ENCODE measurements at regions not wholly inside any gene's neighbourhood (a gene's known extent, or its start where the extent isn't known, plus 50 kb on each side); places are given as distances from the start of the nearest gene placed in this dataset.

DNA sequence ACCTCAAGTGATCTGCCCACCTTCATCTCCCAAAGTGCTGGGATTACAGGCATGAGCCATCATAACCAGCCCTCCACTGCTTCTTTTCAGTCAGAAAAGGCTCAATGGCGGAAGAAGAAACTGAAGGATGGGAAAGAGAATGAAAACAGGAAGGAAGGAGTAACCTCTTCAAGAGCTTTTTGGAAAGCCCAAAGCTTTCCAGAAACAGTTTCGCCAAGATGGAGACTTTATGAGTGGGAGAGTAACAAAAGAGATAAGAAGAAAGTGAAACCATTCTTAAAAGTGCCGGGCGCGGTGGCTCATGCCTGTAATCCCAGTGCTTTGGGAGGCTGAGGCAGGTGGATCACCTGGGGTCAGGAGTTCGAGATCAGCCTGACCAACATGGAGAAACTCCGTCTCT is 62.7 kb upstream of the NBL1 start:
- Histone ChIP-seq H2BK5ac (ENCODE audit: low read depth, low read length) (no peak overlapping the region), H2AK5ac (ENCODE audit: low read depth, low read length) (no peak overlapping the region), H3K4ac (replicated peaks; ENCODE audit: insufficient read length, low read depth, low read length) (no peak overlapping the region), H4K20me1 (replicated peaks in 1 of 2; ENCODE audit: control insufficient read depth in 1 of 2, insufficient read depth in 2 of 2, low read length in 2 of 2) (no peaks in the 10 kb centered on the region), H2BK20ac (ENCODE audit: low read length) (no peak overlapping the region), H3K56ac (replicated peaks; ENCODE audit: insufficient read length, low read depth, low read length) (no peak overlapping the region), H3K9me3 (ENCODE audit: insufficient read depth in 2 of 2, low read depth in 1 of 2, low read length in 1 of 2) (no peaks in the 10 kb centered on the region), H4K5ac (ENCODE audit: insufficient read length, low read depth, low read length) (no peak overlapping the region), H2BK15ac (ENCODE audit: low read length) (no peak overlapping the region), H3K18ac (ENCODE audit: extremely low read depth, low read length) (no peak overlapping the region), H3K79me1 (ENCODE audit: low read depth, low read length) (no peaks in the 10 kb centered on the region), H3K23ac (ENCODE audit: insufficient read length) (no peak overlapping the region), H3K4me3 (ENCODE audit: extremely low read depth in 1 of 4, insufficient read depth in 2 of 4, low read depth in 3 of 4, low read length in 4 of 4) (no peak overlapping the region), H3K4me1 (replicated peaks in 1 of 4; ENCODE audit: control insufficient read depth in 3 of 4, insufficient read depth in 4 of 4, low read length in 3 of 4) (no peaks in the 10 kb centered on the region), H3K36me3 (ENCODE audit: control insufficient read depth in 2 of 4, insufficient read depth in 4 of 4, low read length in 3 of 4) (no peaks in the 10 kb centered on the region), H2BK12ac (ENCODE audit: low read depth, low read length) (no peak overlapping the region), H2BK120ac (replicated peaks; ENCODE audit: low read depth, low read length) (no peak overlapping the region), H3K4me2 (ENCODE audit: insufficient read depth in 1 of 2, low read depth in 2 of 2, low read length in 2 of 2) (no peak overlapping the region), H4K8ac (ENCODE audit: extremely low read depth, insufficient read depth, low read length) (no peak overlapping the region), H3K14ac (ENCODE audit: insufficient read length) (no peak overlapping the region), H3K79me2 (ENCODE audit: control insufficient read depth in 1 of 2, insufficient read depth in 2 of 2, low read length in 2 of 2) (no peaks in the 10 kb centered on the region), H2AFZ (ENCODE audit: low read length) (no peak overlapping the region), H3K27ac (ENCODE audit: low read depth, low read length) (no peak overlapping the region), H4K91ac (replicated peaks; ENCODE audit: insufficient read length, low read length) (no peak overlapping the region), H3K9ac (replicated peaks in 1 of 4; ENCODE audit: extremely low read depth in 1 of 4, low read depth in 3 of 4, low read length in 3 of 4) (no peak overlapping the region), H3K27me3 (replicated peaks in 1 of 4; ENCODE audit: control insufficient read depth in 3 of 4, extremely low read depth in 1 of 4, insufficient read depth in 3 of 4, low read length in 3 of 4) (no peaks in the 10 kb centered on the region), H3K23me2 (ENCODE audit: low read depth, low read length) (no peaks in the 10 kb centered on the region)
- DNase-seq (ENCODE audit: low read depth in 1 of 2, low spot score in 2 of 2) (no peak), FAIRE-seq (no peak)
- 93% methylated on average over 7 of the region's 7 CpGs; no CpG with 5 or more reads in 1 of the 2 experiments for WGBS, 2 experiments (ENCODE audit: extremely low coverage in 1 of 2, insufficient coverage in 1 of 2, insufficient read length in 1 of 2, insufficient replicate concordance in 2 of 2, low coverage in 1 of 2, low lambda C conversion rate in 2 of 2, missing lambda C conversion rate in 1 of 2)
- ChIA-PET POLR2A (ENCODE audit: partially characterized antibody) (interaction anchor here (1.0 to 1.4 kb wide), 2 partner anchors 72 to 94 kb away, joined by 3 read pairs; no protein-coding TSS in a partner anchor), CTCF (ENCODE audit: partially characterized antibody) (interaction anchor here (0.7 to 7.3 kb wide), 48 partner anchors 9 to 248 kb away, joined by 3 to 79 read pairs (median 6); no protein-coding TSS in a partner anchor)
- TF ChIP-seq EP300 (IDR thresholded peaks at IDR 0.05; ENCODE audit: borderline replicate concordance in 1 of 2, low read depth in 2 of 2, low read length in 2 of 2): no peak
- TF ChIP-seq, protein P1, sequence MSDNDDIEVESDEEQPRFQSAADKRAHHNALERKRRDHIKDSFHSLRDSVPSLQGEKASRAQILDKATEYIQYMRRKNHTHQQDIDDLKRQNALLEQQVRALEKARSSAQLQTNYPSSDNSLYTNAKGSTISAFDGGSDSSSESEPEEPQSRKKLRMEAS (IDR thresholded peaks at IDR 0.05): no peak
- no peak for TF ChIP-seq KDM1A (IDR thresholded peaks at IDR 0.05; ENCODE audit: borderline replicate concordance, low read length)
- TF ChIP-seq NRF1 (IDR thresholded peaks at IDR 0.05; ENCODE audit: low read depth, low read length): no peak

Data from H1 (cell line).